Left lobe of liver (tissue), 2 donors: ENCODE measurements at regions not wholly inside any gene's neighbourhood (a gene's known extent, or its start where the extent isn't known, plus 50 kb on each side); places are given as distances from the start of the nearest gene placed in this dataset.

Source experiments
- ATAC-seq: fragments of 200-7000 bp; cut with Tn5 transposase; one replicate; pipeline ENCODE4 v1.9.1; 2020; ENCODE audit warnings: mild to moderate bottlenecking, moderate library complexity
- DNase-seq: peaks from one replicate; pipeline ENCODE4 v3.0.0-alpha.2; 2020; ENCODE audit warnings: low spot score
- donor health status: DM: no; HTN: no; CAD: no; lungs with moderate emphysema.
- donor health status: DM: no; HTN: yes; CAD: no.

DNA sequence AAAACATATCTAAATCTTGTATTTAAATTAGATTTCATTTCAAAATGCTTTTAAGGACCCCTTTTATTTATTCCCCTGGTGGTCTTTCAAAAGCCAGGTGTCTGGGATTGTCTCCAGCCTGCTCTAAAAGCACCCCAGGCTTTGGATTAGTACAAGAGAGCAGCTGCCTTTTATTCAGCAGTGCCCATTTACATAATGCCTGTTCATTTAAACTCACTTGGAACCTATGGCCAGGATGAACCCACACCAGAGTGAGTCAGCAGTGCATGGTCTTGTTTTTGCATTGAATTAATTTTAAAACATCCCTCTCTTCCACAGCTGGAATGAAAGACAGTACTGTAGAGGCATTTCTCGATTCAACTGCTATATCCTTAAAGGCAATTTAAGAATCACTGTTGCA is 64.1 kb upstream of the TENM3 start:
- DNase-seq (no peak), ATAC-seq (no peak)

- no peak for DNase-seq
Measured at GRCh38 chr4:182179751-182180150, 63.5 kb upstream of the TENM3 start.

DNA sequence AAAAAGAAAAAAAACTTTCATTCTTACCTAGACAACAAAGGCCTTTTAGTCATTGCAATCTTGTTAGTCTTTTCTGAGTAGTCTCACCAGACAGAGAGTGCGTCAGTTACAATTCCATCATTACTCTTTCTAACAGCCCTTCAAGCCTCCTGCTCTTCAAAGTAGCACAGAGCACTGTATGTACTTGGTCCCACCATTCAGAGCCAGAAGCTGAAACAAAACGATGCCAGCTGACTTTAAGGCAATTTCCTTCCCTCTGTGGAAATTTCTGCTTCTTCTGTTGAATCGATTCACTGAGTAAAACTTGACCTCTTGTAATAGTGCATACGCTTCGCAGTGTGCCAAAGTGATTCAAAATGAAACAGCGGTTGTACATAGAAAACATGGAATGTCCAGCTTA is 57.7 kb upstream of the TENM3 start:
- ATAC-seq, result no peak
- no peak for DNase-seq

More at GRCh38 chr4:182179751-182180150, 63.5 kb upstream of the TENM3 start:
- no peak for ATAC-seq

GRCh38 chr4:182187674-182188073 is 55.5 kb upstream of the TENM3 start:
- no peak for ATAC-seq
- DNase-seq, result no peak

DNA sequence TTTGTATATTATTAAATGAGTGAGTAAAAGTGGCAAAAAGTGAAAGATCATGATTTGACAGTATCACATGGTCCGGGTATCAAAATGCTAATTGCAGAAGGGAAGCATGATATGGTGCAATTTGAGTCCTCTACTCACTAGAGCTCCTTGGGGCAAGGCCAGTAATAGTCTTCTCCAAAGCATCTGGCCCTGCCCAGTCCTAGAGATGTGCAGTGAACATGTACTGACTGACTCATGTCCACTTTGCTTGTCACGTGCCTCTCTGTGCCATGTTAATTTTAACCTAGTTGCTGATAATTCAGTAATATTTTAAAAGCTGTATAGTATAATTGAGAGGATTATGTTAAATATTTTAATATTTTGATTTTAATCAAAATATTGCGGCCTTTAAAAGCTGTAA is 54.6 kb upstream of the TENM3 start:
- DNase-seq (no peak), ATAC-seq (no peak)

DNA sequence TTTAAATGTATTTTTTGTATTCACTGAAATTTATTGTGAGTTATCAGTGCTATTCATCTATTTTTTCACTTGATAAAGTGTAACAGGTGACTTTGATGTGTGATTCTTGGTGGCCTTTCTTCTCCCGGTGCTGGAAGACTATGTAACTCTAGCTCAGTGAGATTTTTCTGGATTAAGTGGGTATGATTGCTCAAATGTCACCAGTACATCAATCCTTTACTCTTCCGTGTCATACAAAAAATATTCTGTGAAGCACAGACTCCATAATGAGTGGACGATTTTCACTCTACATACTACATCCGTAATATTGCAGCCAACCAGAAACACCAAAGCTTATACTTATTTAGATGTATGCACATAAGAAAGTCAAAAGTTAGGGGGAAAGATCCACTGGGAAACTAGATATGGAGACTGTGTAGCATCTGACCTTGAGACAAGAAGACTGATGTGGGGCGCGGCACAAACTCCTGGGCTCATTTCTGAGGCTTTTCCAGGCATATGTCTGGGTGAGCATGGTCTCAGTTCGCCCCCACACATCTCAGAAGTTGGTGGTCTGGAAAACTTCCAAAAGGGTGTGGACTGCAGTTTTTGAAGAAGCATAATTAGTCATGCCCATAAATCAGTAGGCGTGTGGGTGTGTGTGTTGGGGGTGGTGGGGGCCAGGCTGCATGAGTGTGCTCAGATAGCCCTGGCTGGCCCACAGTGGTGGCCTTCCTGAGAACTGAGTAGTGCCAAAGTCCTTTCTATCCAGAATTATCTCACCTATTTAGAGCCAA is 53.9 kb upstream of the TENM3 start:
- ATAC-seq (no peak), DNase-seq (no peak)

GRCh38 chr4:182190306-182190705 is 52.9 kb upstream of the TENM3 start:
- no peak for DNase-seq
- ATAC-seq, result no peak

DNA sequence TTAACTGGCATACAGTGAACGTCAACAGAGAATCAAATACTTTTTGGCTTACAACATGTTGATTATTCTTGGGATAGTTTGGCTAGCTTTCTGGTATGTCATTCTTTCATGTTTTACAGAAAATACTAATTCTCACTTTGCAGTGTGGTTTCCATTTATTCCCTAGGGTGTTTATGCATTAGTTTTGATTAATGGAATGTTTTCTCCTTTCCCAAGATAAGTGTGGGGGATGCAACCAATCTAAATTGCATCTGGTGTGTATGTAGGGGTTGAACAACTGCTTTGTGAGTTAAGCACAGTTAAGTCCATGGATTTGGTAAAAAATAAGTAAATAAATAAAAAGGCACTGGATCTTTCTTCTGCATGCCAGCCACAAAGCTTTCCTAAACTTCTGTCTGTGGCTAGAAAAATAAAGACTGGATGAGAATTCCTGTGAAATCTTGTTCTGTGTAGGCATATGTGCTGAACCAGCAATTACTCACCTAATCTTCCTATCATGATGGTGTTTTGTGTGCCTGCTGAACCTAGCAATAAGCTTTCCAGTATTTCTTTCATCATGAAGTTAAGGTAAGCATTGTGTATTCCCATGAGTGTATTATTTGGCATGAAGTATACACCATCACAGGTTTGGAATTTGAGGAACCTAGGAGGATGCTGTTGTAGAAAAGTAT is 50.6 kb upstream of the TENM3 start:
- ATAC-seq (no peak), DNase-seq (no peak)

- no peak for ATAC-seq
- DNase-seq, result no peak
Measured at GRCh38 chr4:182193311-182193710, 49.9 kb upstream of the TENM3 start.
